ENCODE measurements at regions not wholly inside any gene's neighbourhood (a gene's known extent, or its start where the extent isn't known, plus 50 kb on each side); places are given as distances from the start of the nearest gene placed in this dataset.
A peak's percentile ranks its signal among the peaks of the same experiment; 100 is the strongest.

DNA sequence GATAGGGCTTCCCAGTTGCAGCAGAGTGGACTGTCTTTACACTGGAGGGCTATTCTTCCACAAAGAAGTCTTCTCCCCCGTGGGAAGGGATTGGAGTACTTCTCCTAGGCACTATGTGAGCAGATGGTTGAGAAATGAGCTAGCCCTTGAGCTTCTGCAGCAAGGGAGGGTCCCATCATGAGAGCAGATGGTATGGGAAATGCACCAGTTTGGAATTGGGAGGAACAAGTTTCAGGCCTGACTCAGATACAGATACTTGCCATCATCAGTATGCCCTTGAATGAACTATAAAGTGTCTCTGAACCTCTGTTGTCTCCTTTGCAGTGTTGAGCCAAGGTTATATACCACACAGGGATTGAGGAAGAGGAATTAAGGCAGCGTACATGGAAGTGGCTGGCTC, 757.4 kb downstream of the RNF144A start:
- peaks cover 5% of the 10 kb centered on the region for H3K9me3 Mint-ChIP-seq
- TF ChIP-seq, protein P1, sequence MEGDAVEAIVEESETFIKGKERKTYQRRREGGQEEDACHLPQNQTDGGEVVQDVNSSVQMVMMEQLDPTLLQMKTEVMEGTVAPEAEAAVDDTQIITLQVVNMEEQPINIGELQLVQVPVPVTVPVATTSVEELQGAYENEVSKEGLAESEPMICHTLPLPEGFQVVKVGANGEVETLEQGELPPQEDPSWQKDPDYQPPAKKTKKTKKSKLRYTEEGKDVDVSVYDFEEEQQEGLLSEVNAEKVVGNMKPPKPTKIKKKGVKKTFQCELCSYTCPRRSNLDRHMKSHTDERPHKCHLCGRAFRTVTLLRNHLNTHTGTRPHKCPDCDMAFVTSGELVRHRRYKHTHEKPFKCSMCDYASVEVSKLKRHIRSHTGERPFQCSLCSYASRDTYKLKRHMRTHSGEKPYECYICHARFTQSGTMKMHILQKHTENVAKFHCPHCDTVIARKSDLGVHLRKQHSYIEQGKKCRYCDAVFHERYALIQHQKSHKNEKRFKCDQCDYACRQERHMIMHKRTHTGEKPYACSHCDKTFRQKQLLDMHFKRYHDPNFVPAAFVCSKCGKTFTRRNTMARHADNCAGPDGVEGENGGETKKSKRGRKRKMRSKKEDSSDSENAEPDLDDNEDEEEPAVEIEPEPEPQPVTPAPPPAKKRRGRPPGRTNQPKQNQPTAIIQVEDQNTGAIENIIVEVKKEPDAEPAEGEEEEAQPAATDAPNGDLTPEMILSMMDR (IDR thresholded peaks at IDR 0.05): no peak
- no peak for DNase-seq
- H3K27me3 Mint-ChIP-seq: no peaks in the 10 kb centered on the region
- H3K4me1 Mint-ChIP-seq (ENCODE audit: low read depth): peaks cover 65% of the 10 kb centered on the region
- ChIA-PET CTCF (interaction anchor here (1.2 to 2.4 kb wide), 3 partner anchors 20 to 50 kb away, joined by 3 to 7 read pairs (median 3); no protein-coding TSS in a partner anchor), POLR2A (interaction anchor here (1.2 to 1.6 kb wide), 2 partner anchors 8 to 51 kb away, joined by 5 read pairs; no protein-coding TSS in a partner anchor)
- intact Hi-C loops (cut with micrococcal nuclease): loop anchor here (5.0 kb wide), 3 partner anchors 53 to 247 kb away; no protein-coding TSS in a partner anchor
- H3K27ac Mint-ChIP-seq: peak overlapping the region; percentile 65
- no peak for ATAC-seq
- H3K36me3 Mint-ChIP-seq (ENCODE audit: low read depth): peaks cover 29% of the 10 kb centered on the region
- H3K4me3 Mint-ChIP-seq: no peak overlapping the region

DNA sequence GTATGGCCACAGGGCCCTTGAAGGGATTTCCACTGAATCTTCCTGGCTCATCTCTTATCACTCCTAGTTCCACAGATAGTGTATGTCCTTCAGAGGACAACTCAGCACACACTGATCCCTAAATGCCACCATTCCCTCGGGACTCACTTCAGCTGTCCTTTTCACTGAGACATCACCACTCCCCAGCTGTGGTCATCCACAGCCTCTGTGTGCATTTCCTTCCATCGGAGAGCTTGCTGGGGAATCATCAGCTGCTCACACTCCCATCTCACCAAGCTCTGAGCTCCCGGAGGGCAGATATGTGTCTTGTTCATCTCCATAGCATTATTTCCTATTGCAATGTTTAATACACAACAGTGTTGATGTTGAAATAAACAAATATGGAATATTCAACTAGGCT, 759.5 kb downstream of the RNF144A start:
- POLR2A ChIA-PET: no interaction called here
- Mint-ChIP-seq H3K27me3 (no peaks in the 10 kb centered on the region), H3K4me1 (ENCODE audit: low read depth) (peaks cover 53% of the 10 kb centered on the region), H3K36me3 (ENCODE audit: low read depth) (peaks cover 21% of the 10 kb centered on the region), H3K27ac (no peak overlapping the region), H3K4me3 (no peak overlapping the region), H3K9me3 (peaks cover 5% of the 10 kb centered on the region)
- CTCF ChIA-PET: no interaction called here
- DNase-seq: no peak
- no peak for ATAC-seq
- intact Hi-C loops (cut with micrococcal nuclease): no loop called here
- TF ChIP-seq, protein P1 (IDR thresholded peaks at IDR 0.05): no peak

GRCh38 chr2:7681881-7682461, 764.8 kb downstream of the RNF144A start:
- DNase-seq (no peak), ATAC-seq (no peak)
- Mint-ChIP-seq H3K4me3 (no peak overlapping the region), H3K27ac (no peak overlapping the region), H3K27me3 (no peaks in the 10 kb centered on the region), H3K4me1 (ENCODE audit: low read depth) (peaks cover 16% of the 10 kb centered on the region), H3K36me3 (ENCODE audit: low read depth) (no peaks in the 10 kb centered on the region), H3K9me3 (no peaks in the 10 kb centered on the region)
- CTCF ChIA-PET: interaction anchor here (1.5 kb wide), 1 partner anchor 10 kb away, joined by 5 read pairs; no protein-coding TSS in a partner anchor
- POLR2A ChIA-PET: interaction anchor here (1.6 kb wide), 1 partner anchor 8 kb away, joined by 5 read pairs; no protein-coding TSS in a partner anchor
- TF ChIP-seq, protein P1 (IDR thresholded peaks at IDR 0.05): no peak
- intact Hi-C loops (cut with micrococcal nuclease): no loop called here

DNA sequence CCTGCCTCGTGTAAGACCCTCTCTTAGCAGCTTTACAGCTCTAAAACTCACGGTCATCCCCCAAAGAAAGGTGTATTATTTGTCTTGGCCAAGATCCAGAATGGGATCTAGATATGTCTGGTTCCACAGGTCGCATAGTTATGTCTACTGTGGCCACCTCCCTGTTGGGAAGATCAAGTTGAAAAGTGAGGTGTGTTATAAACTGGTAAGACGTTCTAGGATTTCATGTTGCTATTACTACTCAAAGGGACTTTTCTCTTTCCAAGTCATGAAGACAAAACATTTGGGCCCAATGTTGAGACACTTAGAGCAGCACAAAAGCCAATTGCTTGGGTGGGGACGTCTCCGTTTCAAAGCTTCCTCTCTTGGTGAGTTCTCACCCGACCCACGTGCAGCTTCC, 766.0 kb downstream of the RNF144A start:
- H3K4me3 Mint-ChIP-seq: no peak overlapping the region
- peaks cover 16% of the 10 kb centered on the region for H3K4me1 Mint-ChIP-seq (ENCODE audit: low read depth)
- ChIA-PET CTCF (interaction anchor here (1.5 kb wide), 1 partner anchor 11 kb away, joined by 5 read pairs; no protein-coding TSS in a partner anchor), POLR2A (interaction anchor here (1.6 kb wide), 1 partner anchor 9 kb away, joined by 5 read pairs; no protein-coding TSS in a partner anchor)
- DNase-seq: no peak
- no peaks in the 10 kb centered on the region for H3K9me3 Mint-ChIP-seq
- ATAC-seq: no peak
- no peaks in the 10 kb centered on the region for H3K27me3 Mint-ChIP-seq
- no peaks in the 10 kb centered on the region for H3K36me3 Mint-ChIP-seq (ENCODE audit: low read depth)
- H3K27ac Mint-ChIP-seq: no peak overlapping the region
- TF ChIP-seq, protein P1 (IDR thresholded peaks at IDR 0.05): no peak
- intact Hi-C loops (cut with micrococcal nuclease): no loop called here

DNA sequence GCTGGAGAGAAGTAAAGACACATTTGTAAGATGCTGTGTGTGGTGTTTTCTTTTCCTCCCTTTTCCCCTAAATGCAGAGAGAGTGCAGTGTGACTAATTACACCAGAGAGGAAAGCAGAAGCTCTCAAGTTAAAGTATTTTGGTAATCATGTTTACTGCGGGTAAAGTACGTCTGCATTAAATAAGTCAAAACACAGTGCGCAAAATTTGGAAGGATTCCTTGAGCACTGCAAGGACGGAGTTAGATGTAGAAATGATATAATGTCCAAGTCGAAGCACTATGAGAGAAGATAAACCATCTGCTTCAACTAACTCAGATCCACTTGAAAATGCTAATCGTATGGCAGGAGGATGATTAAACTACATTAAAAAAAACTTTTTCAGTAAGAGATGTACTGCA, 766.5 kb downstream of the RNF144A start:
- ATAC-seq (no peak), DNase-seq (no peak)
- H3K27ac Mint-ChIP-seq: no peak overlapping the region
- H3K4me3 Mint-ChIP-seq: no peak overlapping the region
- ChIA-PET CTCF (no interaction called here), POLR2A (interaction anchor here (1.6 kb wide), 1 partner anchor 10 kb away, joined by 5 read pairs; no protein-coding TSS in a partner anchor)
- no peaks in the 10 kb centered on the region for H3K27me3 Mint-ChIP-seq
- no peaks in the 10 kb centered on the region for H3K36me3 Mint-ChIP-seq (ENCODE audit: low read depth)
- intact Hi-C loops (cut with micrococcal nuclease): no loop called here
- TF ChIP-seq, protein P1 (IDR thresholded peaks at IDR 0.05): no peak
- H3K4me1 Mint-ChIP-seq (ENCODE audit: low read depth): peaks cover 13% of the 10 kb centered on the region
- H3K9me3 Mint-ChIP-seq: no peaks in the 10 kb centered on the region
